GM04504 (cell line): ENCODE measurements at regions not wholly inside any gene's neighbourhood (a gene's known extent, or its start where the extent isn't known, plus 50 kb on each side); places are given as distances from the start of the nearest gene placed in this dataset.
"Not testable (repeated sequence)": the region's sequence is repeated elsewhere in the genome, so short reads cannot be mapped to it uniquely, and the experiment has no call there.

Experiments
- DNase-seq: peaks from one replicate; pipeline ENCODE4 v3.0.0-alpha.2; 2012; ENCODE audit warnings: low read depth

GRCh38 chr3:83251490-83251889, 1490.0 kb upstream of the GBE1 start:
- DNase-seq, result no peak

GRCh38 chr3:83250613-83251012, 1489.2 kb upstream of the GBE1 start:
- DNase-seq, result no peak

GRCh38 chr3:83248454-83248853, 1487.0 kb upstream of the GBE1 start:
- DNase-seq, result no peak

GRCh38 chr3:83235180-83235814, 1473.9 kb upstream of the GBE1 start:
- no peak for DNase-seq

GRCh38 chr3:83233715-83234114, 1472.3 kb upstream of the GBE1 start:
- DNase-seq, result no peak

GRCh38 chr3:83230841-83231240, 1469.4 kb upstream of the GBE1 start:
- DNase-seq, result no peak

GRCh38 chr3:83230376-83230775, 1468.9 kb upstream of the GBE1 start:
- no peak for DNase-seq

- no peak for DNase-seq
These were observed 1465.3 kb upstream of the GBE1 start for GRCh38 chr3:83226751-83227150.

GRCh38 chr3:83224101-83224868, 1462.8 kb upstream of the GBE1 start:
- DNase-seq, result no peak

- DNase-seq, result no peak
These were observed 1457.1 kb upstream of the GBE1 start for GRCh38 chr3:83218383-83219200.

GRCh38 chr3:83217595-83218118, 1456.2 kb upstream of the GBE1 start:
- not testable (repeated sequence) for DNase-seq

GRCh38 chr3:83216919-83217594, 1455.6 kb upstream of the GBE1 start:
- no peak for DNase-seq

GRCh38 chr3:83195243-83195642, 1433.8 kb upstream of the GBE1 start:
- no peak for DNase-seq

- DNase-seq, result no peak
These were observed 1432.1 kb upstream of the GBE1 start for GRCh38 chr3:83193526-83193925.

GRCh38 chr3:83189634-83190033, 1428.2 kb upstream of the GBE1 start:
- DNase-seq, result no peak

- DNase-seq, result no peak
These were observed 1408.0 kb upstream of the GBE1 start for GRCh38 chr3:83169473-83169872.

- no peak for DNase-seq
These were observed 1389.5 kb upstream of the GBE1 start for GRCh38 chr3:83150896-83151295.

- no peak for DNase-seq
These were observed 1379.5 kb upstream of the GBE1 start for GRCh38 chr3:83140983-83141382.

GRCh38 chr3:83131236-83131635, 1369.8 kb upstream of the GBE1 start:
- DNase-seq, result no peak

GRCh38 chr3:83122774-83123350, 1361.4 kb upstream of the GBE1 start:
- DNase-seq, result no peak

GRCh38 chr3:83093222-83093572, 1331.8 kb upstream of the GBE1 start:
- no peak for DNase-seq
